Smooth muscle cell of the brain vasculature (primary cell): ENCODE measurements at regions not wholly inside any gene's neighbourhood (a gene's known extent, or its start where the extent isn't known, plus 50 kb on each side); places are given as distances from the start of the nearest gene placed in this dataset.
A peak's percentile ranks its signal among the peaks of the same experiment; 100 is the strongest.

Experiments
- DNase-seq: peaks from one replicate; pipeline ENCODE4 v3.0.0-alpha.2; 2012; ENCODE audit warnings: low read depth, low spot score

DNA sequence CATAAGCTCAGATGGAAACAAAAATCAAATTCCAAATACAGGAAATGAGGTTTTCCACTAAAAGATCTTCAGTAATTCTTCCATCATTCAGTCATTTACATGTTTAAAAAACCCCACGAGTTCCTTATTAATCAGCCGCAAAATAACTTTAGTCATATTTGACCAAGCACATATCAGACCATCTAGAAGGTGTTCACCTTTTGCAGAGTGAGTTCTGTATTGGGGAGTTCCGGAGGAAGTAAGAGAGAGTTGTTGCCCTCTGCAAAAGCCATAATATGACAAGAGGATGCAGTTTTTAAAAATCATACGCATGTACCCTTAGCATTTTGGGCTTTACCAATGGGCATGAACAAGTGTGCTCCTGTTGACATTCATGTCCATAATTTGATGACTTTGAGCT is 61.6 kb downstream of the CCR1 start:
- no peak for DNase-seq

DNA sequence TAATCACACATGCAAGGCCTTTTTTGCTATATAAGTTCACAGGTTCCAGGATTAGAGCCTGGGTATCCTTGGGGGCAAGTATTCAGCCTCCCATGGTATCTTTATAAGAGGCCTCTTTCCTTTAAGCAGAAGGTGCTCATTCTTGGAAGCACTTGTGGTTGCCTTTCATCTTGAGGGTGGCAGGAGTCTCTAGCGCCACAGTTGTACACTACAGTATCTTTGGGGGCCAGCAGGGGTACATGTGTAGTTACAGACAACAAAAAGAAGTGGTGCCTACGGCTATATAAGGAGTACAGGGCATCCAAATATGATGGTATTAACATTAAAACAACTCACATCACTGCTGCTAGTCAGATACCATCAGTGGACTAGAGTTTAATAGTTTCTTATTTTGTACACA is 62.1 kb downstream of the CCR1 start:
- DNase-seq = no peak

DNA sequence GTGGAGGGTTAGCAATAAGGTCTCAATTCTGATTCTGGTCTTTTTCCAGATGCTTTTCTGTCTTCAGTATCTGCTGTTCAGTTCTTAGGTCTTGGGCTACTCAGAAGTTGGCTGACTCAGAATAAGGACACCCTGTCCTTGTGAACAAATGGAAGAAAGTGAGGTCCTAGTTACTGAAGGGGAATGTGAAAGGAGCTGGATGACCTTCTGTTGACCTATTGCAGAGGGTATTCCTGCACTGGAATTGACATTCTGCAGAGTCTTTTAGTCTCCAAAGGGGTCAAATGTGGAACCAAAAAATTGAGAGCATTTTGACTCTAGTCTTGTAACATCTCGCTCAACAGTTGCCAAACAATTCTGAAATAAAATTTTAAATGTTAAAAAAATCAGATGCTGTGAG is 63.0 kb downstream of the CCR1 start:
- DNase-seq = no peak

DNA sequence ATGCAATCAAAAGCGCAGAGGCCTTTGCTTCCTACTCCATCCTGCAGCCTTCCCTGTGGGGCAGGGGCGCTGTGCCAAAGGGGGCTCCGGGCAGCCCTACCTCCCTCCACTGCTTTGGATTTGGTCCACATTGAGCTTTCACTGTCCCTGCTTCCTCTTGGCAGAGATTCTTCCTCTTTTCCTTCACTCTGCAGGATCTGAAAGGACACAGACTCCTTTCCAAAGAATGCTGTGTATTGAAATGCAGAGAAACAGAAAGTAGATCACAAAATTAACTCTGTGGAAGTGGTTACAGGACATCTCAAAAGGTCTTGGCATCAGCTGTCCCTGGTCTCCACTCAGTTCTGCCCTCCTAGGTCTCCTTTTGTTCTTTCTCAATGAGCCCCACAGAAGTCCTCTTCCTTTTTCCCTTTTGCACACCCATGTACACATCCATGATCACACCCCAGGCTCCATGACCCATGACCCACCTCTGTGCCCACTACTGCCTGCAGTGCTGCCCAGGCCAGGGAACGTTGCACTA is 64.1 kb downstream of the CCR1 start:
- DNase-seq = no peak

DNA sequence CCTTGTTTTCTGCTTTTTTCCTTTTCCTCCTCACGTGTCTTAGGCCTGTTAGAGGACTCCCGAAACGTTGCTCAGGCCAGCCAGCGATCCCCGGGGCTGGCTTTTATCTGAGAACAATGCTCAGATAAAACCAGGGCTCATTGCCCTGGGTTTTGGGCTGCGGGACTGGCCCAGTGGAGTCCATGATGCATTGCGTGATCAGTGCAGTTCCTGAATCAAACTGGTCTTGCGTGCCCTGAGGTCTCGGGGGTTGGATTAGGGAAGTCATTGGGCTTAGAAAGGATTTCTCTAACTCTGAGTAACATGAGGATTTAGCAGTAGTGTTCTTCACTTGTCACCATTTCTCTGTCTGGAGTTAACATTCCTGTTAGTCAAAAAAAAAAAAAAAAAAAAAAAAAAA is 66.3 kb downstream of the CCR1 start:
- no peak for DNase-seq

DNA sequence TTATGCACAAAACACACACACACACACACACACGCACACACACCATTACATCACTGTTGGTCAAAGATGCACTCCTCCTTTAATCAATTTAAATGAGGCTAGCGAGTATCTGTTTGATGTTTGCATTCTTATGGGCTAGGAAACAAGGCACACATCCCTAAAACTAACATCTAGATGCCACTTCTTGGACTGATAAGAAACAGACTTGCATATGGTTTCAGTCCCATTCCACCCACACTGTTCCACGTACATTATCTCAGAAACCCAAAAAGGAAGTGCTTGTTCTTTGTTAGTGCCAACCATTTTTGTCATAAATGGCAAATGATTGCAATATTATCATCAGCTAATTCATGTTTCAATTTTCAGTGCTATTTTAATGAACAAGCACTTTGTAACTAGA is 69.5 kb downstream of the CCR1 start:
- no peak for DNase-seq

DNA sequence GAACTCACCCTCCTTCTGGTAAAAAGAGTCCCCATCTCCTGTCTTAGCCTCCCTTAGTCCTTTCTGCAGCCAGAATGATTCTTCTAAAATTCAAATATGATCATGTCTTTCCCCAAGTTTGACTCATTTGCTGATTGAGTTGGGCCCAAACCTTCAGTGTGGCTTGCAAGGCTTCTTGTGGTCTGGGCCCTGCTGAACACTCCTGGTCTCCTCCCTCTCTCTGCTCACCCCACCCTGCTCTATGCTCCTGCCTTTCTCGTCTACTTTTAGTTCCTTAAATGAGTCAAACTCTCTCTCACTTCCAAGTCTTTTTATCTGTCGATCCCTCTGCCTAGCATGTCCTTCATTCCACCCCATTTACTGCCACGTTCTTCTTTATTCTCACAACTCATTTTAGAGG is 72.6 kb downstream of the CCR1 start:
- DNase-seq = no peak

DNA sequence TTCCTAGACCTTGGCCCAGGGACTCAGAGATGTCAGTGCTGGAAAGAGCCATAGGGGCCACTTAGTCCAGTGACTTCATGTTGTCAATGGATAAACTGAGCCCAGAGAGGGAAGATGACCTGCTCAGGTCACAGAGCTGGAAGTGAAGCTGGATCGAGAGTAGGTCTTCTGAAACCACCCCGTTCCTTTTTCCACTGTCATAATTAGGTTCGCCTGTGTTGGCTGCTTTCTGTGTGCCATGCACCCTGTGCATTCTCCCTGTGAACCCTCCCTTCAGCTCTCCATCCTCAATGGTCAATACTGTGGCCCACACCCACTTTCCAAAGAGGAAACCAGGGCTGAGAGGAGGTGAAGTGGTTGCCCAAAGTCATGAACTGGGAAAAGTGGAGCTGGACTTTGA is 74.8 kb downstream of the CCR1 start:
- DNase-seq = no peak

DNA sequence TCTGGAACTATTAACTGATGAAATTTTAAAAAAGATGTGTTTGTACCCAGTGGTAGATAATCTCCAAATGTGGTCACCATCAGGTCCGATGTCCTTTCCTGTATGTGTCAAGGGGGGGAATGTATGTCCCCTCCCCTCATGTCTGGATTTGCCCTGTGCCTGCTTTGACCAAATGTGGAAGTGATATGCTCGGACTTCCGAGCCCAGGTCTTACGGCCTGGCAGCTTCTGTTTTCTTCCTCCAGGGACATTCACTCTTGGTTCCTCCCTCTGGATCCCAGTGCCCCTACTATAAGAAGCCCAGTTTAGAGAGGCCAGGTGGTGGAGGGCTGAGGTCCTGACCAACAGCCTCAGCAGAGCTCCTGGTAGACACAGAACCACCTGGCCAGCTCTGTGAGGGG is 75.5 kb downstream of the CCR1 start:
- no peak for DNase-seq

DNA sequence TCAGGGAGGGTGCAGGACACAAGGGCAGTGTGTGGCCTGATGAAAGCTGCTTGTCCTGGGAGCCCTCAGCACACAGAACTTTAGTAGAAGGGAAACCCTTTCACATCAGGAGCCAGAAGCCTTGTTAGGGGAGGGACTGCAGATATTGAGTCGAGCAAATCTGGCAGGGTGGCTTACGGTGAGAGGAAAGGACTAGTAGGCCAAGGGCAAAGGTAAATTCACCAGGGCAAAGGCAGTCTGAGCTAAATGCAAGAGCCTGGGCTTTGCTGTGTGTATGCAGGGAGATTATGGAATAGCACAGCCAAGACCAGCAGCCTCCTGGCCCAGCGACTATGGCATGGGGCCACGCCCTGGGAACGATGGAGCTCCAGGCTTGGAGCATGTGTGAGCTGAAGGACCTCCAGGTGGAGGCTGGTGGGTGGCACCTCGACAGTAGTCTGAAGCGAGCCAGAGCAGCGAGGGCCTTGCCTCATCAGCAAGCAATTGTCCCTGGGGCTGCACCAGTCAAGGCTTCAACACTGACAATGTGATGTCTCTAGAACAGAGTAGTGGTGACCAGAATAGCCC is 76.1 kb downstream of the CCR1 start:
- no peak for DNase-seq

DNA sequence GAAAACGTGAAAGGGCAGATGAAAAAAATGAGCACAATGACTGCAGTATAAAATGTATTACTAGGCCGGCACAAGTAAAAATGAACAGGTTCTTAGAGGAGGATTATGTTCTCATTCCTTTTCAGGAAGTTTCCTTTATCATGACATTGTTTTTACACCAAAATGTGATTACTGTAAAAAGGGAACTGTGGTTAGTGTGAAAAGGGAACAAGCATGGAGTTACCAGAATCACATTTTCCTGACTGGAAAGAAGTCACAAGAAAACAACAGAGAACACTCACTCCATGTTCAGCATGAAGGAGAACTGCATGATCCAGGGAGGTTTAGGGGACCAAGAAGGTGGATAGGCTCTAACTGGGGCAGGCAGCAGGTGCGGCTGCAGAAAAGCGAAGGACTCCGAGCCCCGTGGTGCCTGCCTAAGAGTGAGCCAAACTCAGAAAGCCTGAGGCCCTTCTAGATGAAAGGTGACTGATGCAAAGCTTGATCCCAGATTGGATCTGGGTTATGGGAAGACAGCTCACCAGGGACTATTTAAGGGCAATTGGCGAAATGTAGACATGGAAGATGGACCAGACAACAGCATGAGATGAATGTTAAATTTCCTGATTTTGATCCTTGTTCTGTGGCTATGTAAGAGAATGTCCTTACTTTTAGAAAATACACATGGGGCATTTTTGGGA is 77.3 kb downstream of the CCR1 start:
- no peak for DNase-seq

DNA sequence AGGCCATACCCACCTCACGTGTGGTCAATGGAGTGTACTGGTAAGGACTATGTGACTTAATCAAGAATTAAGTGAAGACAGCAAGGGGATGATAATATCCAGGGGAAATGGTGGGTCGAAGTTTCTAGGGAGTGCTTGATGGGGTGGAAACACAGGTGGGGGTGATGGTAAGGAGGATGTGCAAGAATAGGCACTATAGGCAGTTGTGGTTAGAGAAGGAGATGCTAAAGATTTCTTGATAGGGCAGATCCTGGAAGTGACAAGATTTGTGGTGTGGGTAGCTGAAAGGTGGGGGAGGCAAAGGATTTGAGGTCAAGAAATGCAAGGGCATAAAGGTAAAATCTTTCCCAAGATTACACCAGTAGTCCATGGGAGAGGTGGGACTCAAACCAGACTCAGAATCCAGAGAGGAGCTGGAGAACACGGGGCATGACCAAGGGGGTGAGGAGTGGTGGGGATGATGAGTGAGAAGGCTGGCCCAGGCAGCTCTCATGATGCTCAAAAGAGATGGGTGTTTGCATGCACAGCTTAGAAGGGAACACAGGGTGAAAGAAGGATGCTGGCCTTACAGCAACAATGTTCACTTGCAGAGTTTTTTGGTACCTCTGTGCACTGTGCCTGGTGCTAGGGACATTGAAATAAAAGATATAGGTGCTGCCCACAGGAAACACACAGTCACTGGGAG is 78.4 kb downstream of the CCR1 start:
- no peak for DNase-seq

DNA sequence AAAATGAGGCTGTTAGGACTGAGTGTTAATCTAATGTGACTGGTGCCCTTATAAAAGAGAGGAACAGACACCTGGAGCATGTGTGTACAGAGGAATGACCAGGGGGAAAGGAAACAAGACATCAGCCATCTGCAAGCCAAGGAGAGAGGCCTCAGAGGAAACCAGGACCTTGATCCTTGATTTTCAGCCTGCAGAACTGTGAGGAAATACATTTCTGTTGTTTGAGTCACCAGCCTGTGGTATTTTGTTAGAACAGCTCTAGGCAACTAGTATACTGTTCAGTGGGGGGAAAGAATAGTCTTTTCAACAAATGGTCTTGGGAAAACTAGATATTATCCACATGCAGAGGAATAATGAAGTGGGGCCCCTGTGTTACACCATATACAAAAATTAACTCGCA is 80.6 kb downstream of the CCR1 start:
- peak; percentile 31 for DNase-seq

DNA sequence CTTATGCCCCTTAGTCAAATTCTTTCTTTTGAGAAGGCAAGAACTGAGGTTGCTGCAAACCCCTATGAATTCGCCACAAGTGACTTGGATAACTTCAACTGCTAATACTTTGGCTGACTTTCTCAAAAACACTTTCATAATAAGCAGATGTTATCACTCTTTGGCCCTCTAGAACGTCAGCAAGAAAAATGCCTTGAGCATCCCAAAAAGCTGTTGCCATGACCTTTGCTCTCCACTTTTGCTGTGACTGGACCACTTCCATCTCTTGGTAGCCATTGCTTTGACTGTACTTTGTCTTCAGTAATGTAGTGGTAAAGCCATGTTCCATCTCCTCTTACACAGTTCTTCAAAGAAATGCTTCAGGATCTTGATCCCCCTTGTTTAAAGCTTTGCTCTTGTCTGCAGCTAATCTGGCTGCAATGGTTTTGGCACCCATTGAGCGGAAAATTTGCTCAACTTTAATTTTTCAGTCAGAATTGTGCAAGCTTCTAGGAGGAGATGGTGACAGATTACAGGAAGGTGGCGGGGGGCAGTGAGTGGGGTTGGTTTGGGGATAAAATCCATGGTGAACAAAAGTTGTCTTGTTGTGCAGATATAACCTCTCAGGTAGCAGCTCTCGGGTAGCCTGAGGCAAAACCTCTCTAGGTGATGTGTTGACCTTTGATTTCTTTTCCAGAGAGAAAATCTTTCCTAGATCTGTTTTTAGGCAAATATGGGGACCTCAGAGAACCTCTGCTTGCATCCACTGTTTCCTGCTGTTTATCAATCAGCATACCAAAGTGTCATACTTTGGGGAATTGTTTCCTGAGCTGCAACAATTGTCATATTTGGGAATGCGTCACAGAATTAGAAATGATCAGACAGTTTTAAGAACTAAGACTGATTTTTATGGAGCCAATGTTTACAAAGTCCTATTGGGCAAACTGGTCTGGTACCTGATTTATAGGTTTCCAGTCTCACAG is 83.6 kb downstream of the CCR1 start:
- no peak for DNase-seq

DNA sequence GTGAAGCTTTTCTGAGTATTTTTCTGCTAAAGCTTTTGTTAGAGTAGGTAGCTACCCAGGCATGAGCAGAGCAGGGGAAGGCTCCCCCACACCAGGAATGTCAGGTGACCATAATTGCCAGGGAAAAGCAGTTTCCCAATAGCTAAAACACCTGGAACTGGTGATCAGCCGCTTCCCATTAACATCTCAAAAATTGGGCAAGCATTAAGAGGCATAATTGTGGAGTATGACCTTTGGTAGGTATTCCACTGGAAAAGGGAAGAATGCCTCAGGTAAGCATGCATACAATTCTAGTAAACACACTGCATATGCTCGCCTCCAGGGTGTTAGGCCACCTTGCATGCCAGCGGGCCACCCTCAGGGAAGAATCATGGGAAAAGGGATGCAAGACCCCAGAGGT is 84.5 kb downstream of the CCR1 start:
- no peak for DNase-seq

DNA sequence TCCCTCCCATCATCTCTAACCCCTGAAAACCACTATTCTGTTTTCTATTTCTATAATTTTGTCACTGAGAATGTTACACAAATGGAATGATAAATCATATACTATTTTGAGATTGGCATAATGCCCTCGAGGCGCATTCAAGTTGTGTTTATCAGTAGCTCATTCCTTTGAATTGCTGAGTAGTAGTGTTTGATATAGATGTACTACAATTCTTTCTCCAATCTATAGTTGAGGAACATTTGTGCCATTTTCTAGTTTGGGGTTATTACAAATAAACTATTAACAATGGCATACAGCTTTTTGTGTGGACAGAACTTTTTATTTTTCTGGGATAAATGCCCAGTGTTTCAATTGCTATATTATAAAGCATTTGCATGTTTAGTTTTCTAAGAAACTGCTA is 86.0 kb downstream of the CCR1 start:
- DNase-seq = no peak

DNA sequence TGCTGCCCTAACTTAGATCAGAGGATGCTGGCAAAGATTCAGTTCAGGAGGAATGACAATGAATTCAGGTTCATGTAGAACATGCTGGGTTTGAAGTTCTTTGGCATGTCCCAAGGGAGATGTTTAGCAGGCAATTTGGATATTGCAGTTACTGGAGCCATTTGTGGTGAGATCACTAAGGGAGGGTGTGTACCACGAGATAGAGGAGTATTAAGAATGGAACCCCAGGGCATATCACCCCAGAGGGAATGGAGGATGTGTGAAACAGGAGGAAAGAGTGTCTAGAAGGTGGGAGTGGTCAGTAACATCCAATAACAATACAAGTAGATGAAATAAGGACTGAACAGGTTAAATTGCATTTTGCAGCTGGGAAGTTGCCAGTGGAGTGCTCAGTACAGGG is 87.1 kb downstream of the CCR1 start:
- no peak for DNase-seq

DNA sequence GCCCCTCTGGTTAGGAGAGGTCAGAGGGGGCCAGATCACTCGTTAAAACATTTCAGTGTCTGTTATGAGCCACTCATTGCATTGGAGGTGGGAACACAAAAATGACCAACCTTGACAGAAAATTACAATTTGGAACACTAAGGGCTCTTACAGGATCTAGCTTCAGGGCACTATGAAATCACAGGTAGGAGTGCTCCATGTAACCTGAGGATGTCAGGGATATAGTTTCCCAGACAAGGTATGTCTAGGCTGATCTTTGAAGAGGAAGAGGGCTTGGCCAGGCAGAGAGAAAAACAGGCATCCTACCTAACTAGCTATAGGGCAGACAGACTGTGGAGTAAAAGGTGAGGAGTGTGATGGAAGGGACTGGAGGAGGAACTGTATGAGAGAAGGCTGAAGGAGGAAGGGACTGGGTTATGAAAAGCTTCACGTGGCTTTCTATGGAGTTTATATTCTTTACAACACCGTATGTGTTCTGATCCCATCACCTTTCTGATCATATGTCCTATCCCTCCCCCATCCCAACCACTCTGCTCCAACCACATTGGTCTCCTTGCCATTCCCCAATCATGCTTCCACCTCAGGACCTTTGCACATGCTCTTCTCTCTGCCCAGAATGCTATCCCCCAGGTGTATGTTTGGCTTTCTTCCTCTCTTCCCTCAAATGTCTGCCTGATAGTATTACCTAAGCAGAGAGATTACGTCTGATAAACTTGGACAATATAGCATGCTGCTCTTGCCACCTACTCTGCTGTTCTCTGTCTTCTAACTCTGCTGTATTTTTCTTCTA is 88.2 kb downstream of the CCR1 start:
- DNase-seq = no peak

DNA sequence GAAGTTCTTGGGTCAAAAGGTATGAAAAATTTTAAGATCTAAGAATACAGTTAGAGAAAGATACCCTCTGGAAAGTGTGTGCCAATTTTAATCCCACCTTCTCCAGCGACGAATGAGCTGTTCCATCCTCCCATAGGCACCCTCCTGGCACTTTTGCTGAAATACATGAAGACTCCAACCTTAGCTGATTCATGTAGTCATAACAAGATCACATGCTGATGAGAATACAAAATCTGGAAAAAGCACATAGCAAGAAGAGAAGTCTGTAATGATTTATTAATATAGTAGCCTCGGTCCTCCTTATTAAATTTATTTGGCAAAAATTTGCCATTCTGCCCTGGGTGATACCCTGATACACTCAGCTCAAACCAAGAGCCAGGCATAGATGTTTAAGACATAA is 88.9 kb downstream of the CCR1 start:
- no peak for DNase-seq

DNA sequence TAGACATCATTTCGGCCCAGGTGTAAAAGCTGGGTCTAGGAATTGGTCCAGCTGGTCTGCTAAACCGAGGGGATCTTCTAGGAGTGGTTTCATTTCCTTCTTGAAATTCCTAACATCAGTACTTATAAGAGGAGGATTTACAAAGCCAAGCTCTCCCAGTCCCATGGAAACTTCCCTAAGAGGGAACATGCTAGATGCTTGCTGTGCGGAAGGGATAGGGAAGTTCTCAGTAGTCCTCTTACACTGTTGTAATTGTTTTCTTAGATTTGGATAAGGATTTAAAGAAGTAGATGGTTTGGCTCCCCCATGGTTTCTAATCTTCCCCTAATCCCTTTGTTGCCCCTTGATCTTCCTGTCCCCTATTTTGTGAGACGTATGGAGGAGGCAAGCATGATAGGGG is 89.7 kb upstream of the XCR1 start:
- no peak for DNase-seq

DNA sequence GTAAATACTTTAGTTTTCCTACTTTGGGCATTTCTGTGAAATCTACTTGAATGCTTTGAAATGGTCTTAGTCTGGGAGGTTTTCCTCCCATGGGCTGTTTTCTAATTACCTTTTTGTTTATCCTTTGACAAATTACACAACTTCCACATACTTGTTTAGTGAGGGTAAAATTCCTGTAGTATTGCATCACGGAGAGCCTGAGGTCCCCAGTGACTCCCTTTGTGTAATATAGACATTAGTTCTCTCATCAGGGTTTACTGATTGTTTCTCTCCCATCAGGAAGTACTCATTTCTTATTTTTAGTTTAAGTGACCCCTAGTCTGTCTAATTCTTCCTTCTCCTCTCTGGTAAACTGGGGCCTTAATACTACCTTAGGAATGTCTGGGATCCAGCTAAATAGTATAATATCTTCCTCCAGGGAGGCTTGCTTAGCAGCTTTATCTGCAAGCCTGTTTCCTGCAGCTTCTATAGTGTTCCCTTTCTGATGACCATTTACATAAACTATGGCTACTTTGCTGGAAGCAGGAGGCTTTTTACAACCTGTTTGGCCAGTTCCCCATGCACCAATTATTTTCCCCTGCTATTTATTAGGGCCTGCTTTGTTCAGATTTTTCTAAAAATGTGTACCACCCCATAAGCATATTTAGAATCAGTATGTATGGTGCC is 87.2 kb upstream of the XCR1 start:
- DNase-seq = no peak
